ENCODE measurements at regions not wholly inside any gene's neighbourhood (a gene's known extent, or its start where the extent isn't known, plus 50 kb on each side); places are given as distances from the start of the nearest gene placed in this dataset.

DNA sequence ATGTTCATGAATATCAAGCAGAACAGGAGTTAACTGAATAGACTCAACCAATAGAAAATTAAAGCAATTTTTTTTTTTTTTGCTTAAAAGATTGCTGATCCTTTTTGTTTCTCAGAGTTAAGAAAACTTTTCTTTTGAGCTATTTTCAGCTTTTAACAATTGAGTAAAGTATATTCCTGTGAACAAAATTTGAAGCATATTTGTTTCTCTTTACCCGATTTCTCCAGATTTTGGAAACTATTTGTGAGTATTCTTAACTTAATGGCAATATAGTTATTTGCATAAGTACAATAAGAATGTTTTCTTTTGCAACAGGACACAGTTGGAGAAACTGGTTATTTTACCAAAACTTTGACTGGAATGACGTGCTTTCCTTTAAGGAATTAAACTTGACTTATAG, 53.4 kb upstream of the C15orf39 start:
- Mint-ChIP-seq H3K9me3 (peaks cover 18% of the 10 kb centered on the region), H3K4me1 (ENCODE audit: low read depth) (peaks cover 19% of the 10 kb centered on the region), H3K27me3 (peaks cover 1% of the 10 kb centered on the region), H3K4me3 (no peak overlapping the region), H3K27ac (no peak overlapping the region), H3K36me3 (ENCODE audit: low read depth) (peaks cover 2% of the 10 kb centered on the region)
- CTCF ChIA-PET = no interaction called here
- DNase-seq = no peak
- intact Hi-C loops (cut with micrococcal nuclease) = no loop called here
- TF ChIP-seq, protein P1, sequence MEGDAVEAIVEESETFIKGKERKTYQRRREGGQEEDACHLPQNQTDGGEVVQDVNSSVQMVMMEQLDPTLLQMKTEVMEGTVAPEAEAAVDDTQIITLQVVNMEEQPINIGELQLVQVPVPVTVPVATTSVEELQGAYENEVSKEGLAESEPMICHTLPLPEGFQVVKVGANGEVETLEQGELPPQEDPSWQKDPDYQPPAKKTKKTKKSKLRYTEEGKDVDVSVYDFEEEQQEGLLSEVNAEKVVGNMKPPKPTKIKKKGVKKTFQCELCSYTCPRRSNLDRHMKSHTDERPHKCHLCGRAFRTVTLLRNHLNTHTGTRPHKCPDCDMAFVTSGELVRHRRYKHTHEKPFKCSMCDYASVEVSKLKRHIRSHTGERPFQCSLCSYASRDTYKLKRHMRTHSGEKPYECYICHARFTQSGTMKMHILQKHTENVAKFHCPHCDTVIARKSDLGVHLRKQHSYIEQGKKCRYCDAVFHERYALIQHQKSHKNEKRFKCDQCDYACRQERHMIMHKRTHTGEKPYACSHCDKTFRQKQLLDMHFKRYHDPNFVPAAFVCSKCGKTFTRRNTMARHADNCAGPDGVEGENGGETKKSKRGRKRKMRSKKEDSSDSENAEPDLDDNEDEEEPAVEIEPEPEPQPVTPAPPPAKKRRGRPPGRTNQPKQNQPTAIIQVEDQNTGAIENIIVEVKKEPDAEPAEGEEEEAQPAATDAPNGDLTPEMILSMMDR (IDR thresholded peaks at IDR 0.05) = no peak
- ATAC-seq = no peak
- POLR2A ChIA-PET = interaction anchor here (0.6 kb wide), 1 partner anchor 141 kb away, joined by 3 read pairs; no protein-coding TSS in a partner anchor

DNA sequence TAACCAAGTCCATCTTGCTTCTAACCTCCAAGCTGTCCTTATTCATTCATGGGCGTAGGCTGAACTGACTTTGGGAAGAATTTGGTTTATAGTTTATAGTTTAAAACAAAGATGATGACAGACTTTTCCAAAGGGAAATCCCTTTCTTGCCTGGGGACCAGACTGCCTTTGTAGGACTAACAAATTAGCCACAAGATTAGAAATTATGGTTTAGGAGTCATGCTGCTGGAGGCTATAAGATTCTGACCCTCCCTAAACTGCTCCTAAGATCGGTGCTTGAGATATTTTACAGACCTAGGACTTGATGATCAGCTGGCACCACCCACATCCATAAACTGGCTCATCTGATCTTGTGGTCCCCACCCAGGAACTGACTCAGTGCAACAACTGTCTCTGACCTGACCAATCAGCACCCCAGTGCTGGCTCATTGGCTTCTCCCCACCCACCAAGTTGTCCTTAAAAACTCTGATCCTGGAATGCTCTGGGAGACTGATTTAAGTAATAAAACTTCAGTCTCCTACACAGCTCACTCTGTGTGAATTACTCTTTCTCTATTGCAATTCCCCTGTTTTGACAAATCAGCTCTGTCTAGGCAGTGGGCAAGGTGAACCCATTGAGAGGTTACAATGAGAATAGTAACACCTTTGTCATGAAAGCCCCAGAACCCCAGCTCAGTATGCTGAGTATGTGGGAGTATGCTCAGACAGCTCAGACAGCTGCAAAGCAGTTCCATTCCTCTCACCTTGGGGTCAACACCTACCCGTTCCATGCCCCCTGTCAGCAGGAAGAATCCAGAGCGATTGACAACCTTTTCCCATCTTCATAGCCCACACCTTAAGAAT, 51.6 kb upstream of the C15orf39 start:
- H3K9me3 Mint-ChIP-seq = peaks cover 10% of the 10 kb centered on the region
- no peaks in the 10 kb centered on the region for H3K36me3 Mint-ChIP-seq (ENCODE audit: low read depth)
- TF ChIP-seq, protein P1 (IDR thresholded peaks at IDR 0.05) = no peak
- no peak overlapping the region for H3K4me3 Mint-ChIP-seq
- peaks cover 24% of the 10 kb centered on the region for H3K4me1 Mint-ChIP-seq (ENCODE audit: low read depth)
- ATAC-seq (peak; percentile 75), DNase-seq (peak; percentile 50)
- peak overlapping the region; percentile 41 for H3K27ac Mint-ChIP-seq
- H3K27me3 Mint-ChIP-seq = peaks cover 3% of the 10 kb centered on the region
- CTCF ChIA-PET = interaction anchor here (0.8 to 1.1 kb wide), 2 partner anchors 52 to 54 kb away, joined by 3 read pairs; partner anchors contain the start of gene C15orf39
- intact Hi-C loops (cut with micrococcal nuclease) = no loop called here
- POLR2A ChIA-PET = interaction anchor here (1.0 kb wide), 1 partner anchor 10 kb away, joined by 3 read pairs; no protein-coding TSS in a partner anchor

DNA sequence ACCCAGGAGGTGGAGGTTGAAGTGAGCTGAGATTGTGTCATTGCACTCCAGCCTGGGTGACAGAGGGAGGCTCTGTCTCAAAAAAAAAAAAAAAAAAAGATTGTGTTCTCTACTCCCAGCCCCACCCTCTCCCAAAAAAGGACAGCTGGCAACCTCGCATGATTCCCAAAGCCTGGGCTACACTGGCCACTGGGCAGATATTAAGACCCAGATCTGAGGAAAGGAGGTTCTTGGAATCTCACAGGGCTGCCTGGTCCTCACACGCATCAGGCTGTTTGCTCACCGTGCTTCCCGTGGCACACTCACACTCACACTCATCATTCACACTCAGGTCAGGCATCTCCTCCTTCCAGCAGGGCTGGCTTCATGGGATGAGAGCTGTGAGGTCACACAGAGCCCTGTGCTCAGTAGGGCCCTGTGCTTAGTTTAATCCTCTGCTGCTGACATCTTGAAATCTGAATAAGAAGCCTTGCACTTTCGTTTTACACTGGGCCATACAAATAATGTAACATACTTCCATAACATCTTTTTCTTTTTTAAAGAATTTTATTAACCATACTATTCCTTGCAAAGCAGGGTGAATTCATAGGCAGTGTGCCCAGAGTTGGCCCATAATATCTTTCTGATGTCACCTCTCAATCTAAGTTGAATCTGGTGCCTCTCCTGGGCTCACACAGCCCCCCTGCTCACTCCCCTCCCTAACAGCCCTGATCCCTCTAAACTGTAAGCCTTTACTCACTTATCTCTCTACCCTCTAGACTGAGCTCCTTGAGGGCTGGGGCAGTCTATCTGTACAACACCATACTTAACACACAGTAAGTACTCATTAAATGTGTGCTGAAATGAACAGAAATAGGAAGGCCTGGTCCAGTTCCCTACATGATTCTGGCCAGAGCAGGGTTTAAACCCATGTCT, 50.2 kb upstream of the C15orf39 start:
- DNase-seq (no peak), ATAC-seq (no peak)
- Mint-ChIP-seq H3K4me3 (no peak overlapping the region), H3K4me1 (ENCODE audit: low read depth) (peaks cover 24% of the 10 kb centered on the region), H3K36me3 (ENCODE audit: low read depth) (no peaks in the 10 kb centered on the region), H3K27ac (no peak overlapping the region), H3K9me3 (peaks cover 10% of the 10 kb centered on the region), H3K27me3 (peaks cover 3% of the 10 kb centered on the region)
- POLR2A ChIA-PET = no interaction called here
- CTCF ChIA-PET = no interaction called here
- TF ChIP-seq, protein P1 (IDR thresholded peaks at IDR 0.05) = no peak
- intact Hi-C loops (cut with micrococcal nuclease) = no loop called here

All from activated CD8-positive, alpha-beta T cell treated with anti-CD3 and anti-CD28 coated beads for 36 hours (primary cell).